SK-N-MC (cell line): ENCODE measurements at regions not wholly inside any gene's neighbourhood (a gene's known extent, or its start where the extent isn't known, plus 50 kb on each side); places are given as distances from the start of the nearest gene placed in this dataset.

Experiments used
- EZH2 ChIP-seq: fragments of 200-600 bp; sonication (generic); IDR thresholded peaks from one replicate; pipeline ENCODE4 v1.6.1; 2017; ENCODE audit warnings: antibody characterized with exemption
- FOXP2 ChIP-seq: optimal IDR thresholded peaks from 2 replicates; pipeline ENCODE3; 2011; ENCODE audit warnings: mild to moderate bottlenecking, moderate library complexity; ENCODE audit not compliant: insufficient read depth; ENCODE audit errors: extremely low read length, control extremely low read depth
- POLR2AphosphoS5 ChIP-seq: IDR thresholded peaks from 2 replicates; pipeline ENCODE4 v1.6.1; 2012; ENCODE audit warnings: mild to moderate bottlenecking, low read depth, low read length, borderline replicate concordance

- no peak for TF ChIP-seq POLR2AphosphoS5
- TF ChIP-seq EZH2 = no peak
- no peak for TF ChIP-seq FOXP2
These were observed 53.3 kb upstream of the RNF7 start for GRCh38 chr3:141684758-141685157.
